A673 (cell line): ENCODE measurements at regions not wholly inside any gene's neighbourhood (a gene's known extent, or its start where the extent isn't known, plus 50 kb on each side); places are given as distances from the start of the nearest gene placed in this dataset.

ENCODE experiments used
- EZH2 ChIP-seq: fragments of 200-600 bp; sonication (generic); IDR thresholded peaks from 2 replicates; pipeline ENCODE4 v1.6.1; 2017; ENCODE audit warnings: borderline replicate concordance, low read depth, mild to moderate bottlenecking, mixed read lengths, antibody characterized with exemption, low read length; ENCODE audit not compliant: poor library complexity, severe bottlenecking
- TF ChIP-seq, protein P1 (sequence below): fragments of 300-800, 200-600 bp; sonication (generic); conservative IDR thresholded peaks from 2 replicates; pipeline ENCODE4 v1.5.1; 2017; ENCODE audit warnings: low read depth, mild to moderate bottlenecking, antibody characterized with exemption, low read length, moderate library complexity, mixed read lengths

- TF ChIP-seq, protein P1, sequence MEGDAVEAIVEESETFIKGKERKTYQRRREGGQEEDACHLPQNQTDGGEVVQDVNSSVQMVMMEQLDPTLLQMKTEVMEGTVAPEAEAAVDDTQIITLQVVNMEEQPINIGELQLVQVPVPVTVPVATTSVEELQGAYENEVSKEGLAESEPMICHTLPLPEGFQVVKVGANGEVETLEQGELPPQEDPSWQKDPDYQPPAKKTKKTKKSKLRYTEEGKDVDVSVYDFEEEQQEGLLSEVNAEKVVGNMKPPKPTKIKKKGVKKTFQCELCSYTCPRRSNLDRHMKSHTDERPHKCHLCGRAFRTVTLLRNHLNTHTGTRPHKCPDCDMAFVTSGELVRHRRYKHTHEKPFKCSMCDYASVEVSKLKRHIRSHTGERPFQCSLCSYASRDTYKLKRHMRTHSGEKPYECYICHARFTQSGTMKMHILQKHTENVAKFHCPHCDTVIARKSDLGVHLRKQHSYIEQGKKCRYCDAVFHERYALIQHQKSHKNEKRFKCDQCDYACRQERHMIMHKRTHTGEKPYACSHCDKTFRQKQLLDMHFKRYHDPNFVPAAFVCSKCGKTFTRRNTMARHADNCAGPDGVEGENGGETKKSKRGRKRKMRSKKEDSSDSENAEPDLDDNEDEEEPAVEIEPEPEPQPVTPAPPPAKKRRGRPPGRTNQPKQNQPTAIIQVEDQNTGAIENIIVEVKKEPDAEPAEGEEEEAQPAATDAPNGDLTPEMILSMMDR, result peak; percentile 89
- no peak for TF ChIP-seq EZH2
Observed at GRCh38 chr9:75265525-75265972, 177.2 kb downstream of the OSTF1 start.
